Hepatocyte (in vitro differentiated cells): ENCODE measurements at regions not wholly inside any gene's neighbourhood (a gene's known extent, or its start where the extent isn't known, plus 50 kb on each side); places are given as distances from the start of the nearest gene placed in this dataset.

Experiments used
- EZH2phosphoT487 ChIP-seq: fragments of 200-600 bp; sonication (generic); IDR thresholded peaks from one replicate; pipeline ENCODE4 v1.6.1; 2018; ENCODE audit warnings: antibody characterized with exemption, mild to moderate bottlenecking, low read depth, moderate library complexity; ENCODE audit not compliant: unreplicated experiment, severe bottlenecking
- TF ChIP-seq, protein P1 (sequence below): fragments of 200-600 bp; sonication (generic); IDR thresholded peaks from 2 replicates; pipeline ENCODE4 v1.5.1; 2016; ENCODE audit warnings: antibody characterized with exemption, mild to moderate bottlenecking; ENCODE audit not compliant: poor library complexity

DNA sequence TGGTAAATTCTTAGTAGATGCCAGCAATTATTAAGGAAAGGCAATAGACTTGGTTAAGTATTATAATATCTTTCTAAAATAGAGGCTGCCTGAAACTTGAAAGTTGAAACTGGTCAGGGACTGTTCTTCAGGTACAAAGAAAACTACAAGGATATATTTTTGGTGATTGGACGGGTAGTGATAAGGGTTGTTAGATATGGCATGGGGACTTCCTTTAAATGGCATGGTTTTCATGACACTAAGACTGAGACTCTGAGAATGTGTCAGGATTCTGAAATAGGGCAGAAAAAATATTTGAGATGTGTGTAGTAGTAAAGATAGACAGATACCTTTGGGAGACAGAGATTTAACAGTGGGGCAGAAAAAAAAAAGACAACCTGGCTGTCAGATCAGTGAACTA lies 108.4 kb upstream of the SLC5A12 start:
- TF ChIP-seq, protein P1, sequence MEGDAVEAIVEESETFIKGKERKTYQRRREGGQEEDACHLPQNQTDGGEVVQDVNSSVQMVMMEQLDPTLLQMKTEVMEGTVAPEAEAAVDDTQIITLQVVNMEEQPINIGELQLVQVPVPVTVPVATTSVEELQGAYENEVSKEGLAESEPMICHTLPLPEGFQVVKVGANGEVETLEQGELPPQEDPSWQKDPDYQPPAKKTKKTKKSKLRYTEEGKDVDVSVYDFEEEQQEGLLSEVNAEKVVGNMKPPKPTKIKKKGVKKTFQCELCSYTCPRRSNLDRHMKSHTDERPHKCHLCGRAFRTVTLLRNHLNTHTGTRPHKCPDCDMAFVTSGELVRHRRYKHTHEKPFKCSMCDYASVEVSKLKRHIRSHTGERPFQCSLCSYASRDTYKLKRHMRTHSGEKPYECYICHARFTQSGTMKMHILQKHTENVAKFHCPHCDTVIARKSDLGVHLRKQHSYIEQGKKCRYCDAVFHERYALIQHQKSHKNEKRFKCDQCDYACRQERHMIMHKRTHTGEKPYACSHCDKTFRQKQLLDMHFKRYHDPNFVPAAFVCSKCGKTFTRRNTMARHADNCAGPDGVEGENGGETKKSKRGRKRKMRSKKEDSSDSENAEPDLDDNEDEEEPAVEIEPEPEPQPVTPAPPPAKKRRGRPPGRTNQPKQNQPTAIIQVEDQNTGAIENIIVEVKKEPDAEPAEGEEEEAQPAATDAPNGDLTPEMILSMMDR, result no peak
- TF ChIP-seq EZH2phosphoT487, result no peak
